ENCODE measurements at regions not wholly inside any gene's neighbourhood (a gene's known extent, or its start where the extent isn't known, plus 50 kb on each side); places are given as distances from the start of the nearest gene placed in this dataset.

DNA sequence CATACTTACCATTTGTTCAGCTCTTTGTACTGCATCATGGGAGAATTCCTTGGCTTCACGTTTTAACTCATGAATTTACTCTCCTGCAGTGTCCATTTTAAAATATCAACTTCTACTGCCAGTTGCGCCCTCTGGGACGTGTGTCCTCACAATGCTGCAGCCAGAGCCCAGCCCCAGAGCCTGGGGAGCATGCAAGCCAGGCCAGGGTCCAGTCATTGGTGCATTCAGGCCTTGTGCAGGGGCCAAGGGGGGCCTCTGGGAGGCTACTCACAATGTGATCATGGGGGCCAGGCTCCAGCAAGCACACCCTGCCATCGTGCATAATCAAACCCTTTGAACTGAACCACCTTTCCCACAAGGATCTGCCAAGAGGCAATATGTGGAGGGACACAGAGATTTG, 105.6 kb upstream of the CCDC112 start:
- DNase-seq: no peak
- Histone ChIP-seq H3K36me3 (replicated peaks; ENCODE audit: control insufficient read depth, insufficient read depth, low read length) (no peaks in the 10 kb centered on the region), H3K27me3 (ENCODE audit: control insufficient read depth, insufficient read depth, low read length) (no peaks in the 10 kb centered on the region)

DNA sequence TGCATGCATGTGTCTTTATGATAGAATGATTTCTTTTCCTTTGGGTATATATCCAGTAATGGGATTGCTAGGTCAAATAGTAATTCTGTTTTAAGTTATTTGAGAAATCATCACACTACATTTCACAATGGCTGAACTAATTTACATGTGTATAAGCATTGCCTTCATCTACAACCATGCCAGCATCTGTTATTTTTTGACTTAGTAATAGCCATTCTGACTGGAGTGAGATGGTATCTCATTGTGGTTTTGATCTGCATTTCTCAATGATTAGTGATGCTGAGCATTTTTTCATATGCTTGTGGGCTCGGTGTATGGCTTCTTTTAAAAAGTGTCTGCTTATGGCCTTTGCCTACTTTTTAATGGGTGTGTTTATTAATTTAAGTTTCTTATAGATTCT, 102.3 kb upstream of the CCDC112 start:
- Histone ChIP-seq H3K36me3 (replicated peaks; ENCODE audit: control insufficient read depth, insufficient read depth, low read length) (no peaks in the 10 kb centered on the region), H3K27me3 (ENCODE audit: control insufficient read depth, insufficient read depth, low read length) (no peaks in the 10 kb centered on the region), H3K4me3 (ENCODE audit: insufficient read depth, low read depth, low read length) (no peak overlapping the region)
- DNase-seq: no peak

More for the DNA sequence above, 105.6 kb upstream of the CCDC112 start:
- no peak overlapping the region for H3K4me3 ChIP-seq (ENCODE audit: insufficient read depth, low read depth, low read length)

DNA sequence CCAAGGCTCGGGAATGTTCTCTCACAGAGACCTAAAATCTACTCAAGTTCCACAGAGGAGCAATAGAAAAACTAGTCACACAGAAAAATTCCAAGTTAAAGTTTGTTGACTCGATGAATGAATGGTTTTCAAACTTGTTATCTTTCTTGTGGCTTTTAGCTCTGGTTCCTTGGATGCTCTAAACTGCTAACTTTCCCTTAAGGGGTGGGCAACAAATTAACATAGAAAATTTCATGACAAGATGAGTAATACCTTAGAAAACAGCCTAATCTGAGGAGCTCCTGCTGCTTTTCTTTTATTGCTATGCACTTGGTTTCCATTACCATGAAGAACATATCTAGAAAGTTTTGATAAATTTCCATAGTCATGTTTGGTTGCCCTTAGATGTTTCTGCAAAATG, 100.2 kb upstream of the CCDC112 start:
- H3K27me3 ChIP-seq (ENCODE audit: control insufficient read depth, insufficient read depth, low read length): no peaks in the 10 kb centered on the region
- no peak overlapping the region for H3K4me3 ChIP-seq (ENCODE audit: insufficient read depth, low read depth, low read length)
- no peaks in the 10 kb centered on the region for H3K36me3 ChIP-seq (replicated peaks; ENCODE audit: control insufficient read depth, insufficient read depth, low read length)
- DNase-seq: no peak

DNA sequence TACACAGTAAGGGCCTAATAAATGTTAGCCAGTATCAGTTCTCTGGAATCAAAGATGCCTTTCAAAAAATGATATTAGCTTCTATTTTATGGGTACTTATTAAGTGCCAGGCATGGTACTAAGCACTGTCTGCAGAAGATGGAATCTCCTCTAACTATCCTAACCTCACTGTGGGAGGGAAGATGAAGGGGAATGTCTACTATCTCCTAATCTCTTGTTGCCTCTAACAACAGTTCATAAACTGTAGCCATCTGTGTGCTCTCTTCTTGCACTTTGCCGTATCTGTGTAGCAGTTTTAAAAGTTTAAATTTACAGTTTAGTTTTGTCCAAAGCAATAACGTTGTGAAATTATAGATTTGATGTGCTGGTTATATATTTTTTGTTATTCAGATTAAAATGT, 99.6 kb upstream of the CCDC112 start:
- no peak overlapping the region for H3K4me3 ChIP-seq (ENCODE audit: insufficient read depth, low read depth, low read length)
- no peaks in the 10 kb centered on the region for H3K36me3 ChIP-seq (replicated peaks; ENCODE audit: control insufficient read depth, insufficient read depth, low read length)
- H3K27me3 ChIP-seq (ENCODE audit: control insufficient read depth, insufficient read depth, low read length): no peaks in the 10 kb centered on the region
- no peak for DNase-seq

DNA sequence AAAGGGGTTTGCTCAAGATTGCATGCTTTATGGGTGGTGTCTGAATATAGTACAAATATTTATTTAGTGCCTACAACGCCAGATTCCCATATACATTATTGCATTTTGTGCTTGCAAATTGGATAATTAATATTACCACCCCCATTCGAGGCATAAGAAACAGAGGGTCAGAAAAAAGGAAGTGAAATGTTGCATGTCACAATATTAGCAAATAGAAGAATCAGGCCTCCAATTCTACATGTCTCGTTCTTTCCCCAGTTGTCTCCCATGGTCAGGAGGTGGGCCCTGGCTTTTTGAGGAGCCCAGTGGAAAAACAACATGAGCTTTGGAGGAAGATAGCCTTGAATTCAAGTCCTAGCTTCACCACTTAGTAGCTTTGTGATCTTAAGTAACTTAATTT, 98.1 kb upstream of the CCDC112 start:
- no peak overlapping the region for H3K4me3 ChIP-seq (ENCODE audit: insufficient read depth, low read depth, low read length)
- H3K27me3 ChIP-seq (ENCODE audit: control insufficient read depth, insufficient read depth, low read length): no peaks in the 10 kb centered on the region
- DNase-seq: no peak
- no peaks in the 10 kb centered on the region for H3K36me3 ChIP-seq (replicated peaks; ENCODE audit: control insufficient read depth, insufficient read depth, low read length)

DNA sequence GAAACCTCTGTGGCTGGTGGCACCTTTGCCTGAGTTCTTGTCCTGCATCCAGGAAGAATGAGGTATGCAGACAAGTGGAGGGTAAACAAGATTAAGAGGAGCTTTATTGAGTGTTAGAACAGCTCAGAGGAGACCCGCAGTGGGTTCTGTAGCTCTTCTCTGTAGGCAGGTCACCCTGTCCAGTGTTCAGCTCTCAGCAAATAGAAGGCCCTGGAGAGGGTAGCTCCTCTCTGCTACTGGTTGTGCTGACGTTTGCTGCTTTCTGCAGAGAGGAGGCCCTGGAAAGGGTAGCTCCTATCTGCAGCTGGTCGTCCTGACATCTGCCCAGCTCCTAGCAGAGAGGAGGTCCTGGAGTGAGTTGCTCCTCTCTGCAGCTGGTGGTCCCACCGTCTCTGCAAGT, 96.8 kb upstream of the CCDC112 start:
- Histone ChIP-seq H3K4me3 (ENCODE audit: insufficient read depth, low read depth, low read length) (no peak overlapping the region), H3K36me3 (replicated peaks; ENCODE audit: control insufficient read depth, insufficient read depth, low read length) (no peaks in the 10 kb centered on the region), H3K27me3 (ENCODE audit: control insufficient read depth, insufficient read depth, low read length) (no peaks in the 10 kb centered on the region)
- no peak for DNase-seq

DNA sequence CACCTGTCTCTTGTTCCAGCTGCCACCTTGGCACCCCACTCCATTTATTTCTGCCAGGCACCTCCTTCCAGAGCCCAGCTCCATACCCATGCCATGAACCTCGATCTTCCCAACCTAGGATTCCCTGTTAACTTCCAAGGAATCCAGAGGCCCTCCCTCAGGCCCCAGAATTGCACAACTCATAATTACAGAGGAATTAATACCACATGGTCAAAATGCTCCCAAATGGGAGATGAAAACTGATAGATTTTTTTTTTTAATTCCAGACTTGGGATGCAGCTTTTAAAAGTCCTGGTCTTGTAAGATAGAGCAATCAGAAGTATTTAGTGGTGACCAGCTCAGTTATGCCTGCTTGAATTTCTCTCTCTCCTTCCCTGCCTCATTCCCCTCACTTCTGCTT, 96.2 kb upstream of the CCDC112 start:
- H3K36me3 ChIP-seq (replicated peaks; ENCODE audit: control insufficient read depth, insufficient read depth, low read length): no peaks in the 10 kb centered on the region
- no peak for DNase-seq
- H3K4me3 ChIP-seq (ENCODE audit: insufficient read depth, low read depth, low read length): no peak overlapping the region
- H3K27me3 ChIP-seq (ENCODE audit: control insufficient read depth, insufficient read depth, low read length): no peaks in the 10 kb centered on the region

DNA sequence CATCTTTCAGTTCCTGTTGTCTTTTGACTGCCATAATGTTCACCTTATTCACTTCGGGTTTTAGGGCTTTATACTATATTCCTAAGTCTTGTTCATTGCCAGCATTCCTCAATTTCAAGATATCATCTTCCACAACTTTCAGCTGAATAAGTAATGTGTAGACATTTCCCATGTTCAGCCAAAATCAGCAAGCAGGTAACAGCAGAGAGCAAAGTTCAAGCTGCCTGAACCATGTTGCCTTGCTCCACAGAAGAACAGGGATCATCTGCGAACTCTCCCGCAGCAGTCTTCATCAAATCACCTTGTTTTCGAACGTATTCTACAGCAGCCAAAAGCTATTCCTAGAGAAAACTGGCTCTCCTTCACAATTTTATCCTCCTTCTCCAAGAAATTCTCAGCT, 95.3 kb upstream of the CCDC112 start:
- Histone ChIP-seq H3K36me3 (replicated peaks; ENCODE audit: control insufficient read depth, insufficient read depth, low read length) (no peaks in the 10 kb centered on the region), H3K4me3 (ENCODE audit: insufficient read depth, low read depth, low read length) (no peak overlapping the region), H3K27me3 (ENCODE audit: control insufficient read depth, insufficient read depth, low read length) (no peaks in the 10 kb centered on the region)
- no peak for DNase-seq

DNA sequence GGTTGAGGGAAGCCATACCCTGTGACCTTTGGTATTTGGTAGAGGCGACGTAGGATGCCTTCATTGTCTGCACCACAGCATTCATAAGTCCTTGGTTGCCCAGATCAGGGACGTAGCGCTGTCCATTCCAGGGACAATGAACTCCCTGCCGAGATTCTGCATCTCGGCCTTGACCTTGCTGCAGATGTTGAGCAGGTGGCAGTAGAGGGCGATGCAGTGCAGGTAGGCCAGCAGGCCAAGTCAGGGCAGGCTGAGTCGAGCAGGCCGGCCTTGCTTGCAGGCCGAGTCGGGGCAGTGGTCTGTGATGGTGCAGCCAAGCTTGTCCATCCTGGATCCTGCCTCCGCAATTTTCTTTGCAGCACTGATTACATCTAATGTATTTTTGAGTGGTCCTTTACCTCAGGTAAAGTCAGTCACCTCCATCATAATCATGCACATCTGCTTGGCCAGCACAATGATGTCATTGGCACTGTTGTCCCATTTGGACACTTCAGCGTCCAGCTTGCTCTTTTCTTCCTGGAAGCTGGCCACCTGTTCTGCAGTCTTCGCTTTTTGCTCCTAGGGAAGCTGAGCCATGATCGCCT, 93.4 kb upstream of the CCDC112 start:
- peak; percentile 65 for DNase-seq
- H3K4me3 ChIP-seq (ENCODE audit: insufficient read depth, low read depth, low read length): no peak overlapping the region
- no peaks in the 10 kb centered on the region for H3K27me3 ChIP-seq (ENCODE audit: control insufficient read depth, insufficient read depth, low read length)
- no peaks in the 10 kb centered on the region for H3K36me3 ChIP-seq (replicated peaks; ENCODE audit: control insufficient read depth, insufficient read depth, low read length)

DNA sequence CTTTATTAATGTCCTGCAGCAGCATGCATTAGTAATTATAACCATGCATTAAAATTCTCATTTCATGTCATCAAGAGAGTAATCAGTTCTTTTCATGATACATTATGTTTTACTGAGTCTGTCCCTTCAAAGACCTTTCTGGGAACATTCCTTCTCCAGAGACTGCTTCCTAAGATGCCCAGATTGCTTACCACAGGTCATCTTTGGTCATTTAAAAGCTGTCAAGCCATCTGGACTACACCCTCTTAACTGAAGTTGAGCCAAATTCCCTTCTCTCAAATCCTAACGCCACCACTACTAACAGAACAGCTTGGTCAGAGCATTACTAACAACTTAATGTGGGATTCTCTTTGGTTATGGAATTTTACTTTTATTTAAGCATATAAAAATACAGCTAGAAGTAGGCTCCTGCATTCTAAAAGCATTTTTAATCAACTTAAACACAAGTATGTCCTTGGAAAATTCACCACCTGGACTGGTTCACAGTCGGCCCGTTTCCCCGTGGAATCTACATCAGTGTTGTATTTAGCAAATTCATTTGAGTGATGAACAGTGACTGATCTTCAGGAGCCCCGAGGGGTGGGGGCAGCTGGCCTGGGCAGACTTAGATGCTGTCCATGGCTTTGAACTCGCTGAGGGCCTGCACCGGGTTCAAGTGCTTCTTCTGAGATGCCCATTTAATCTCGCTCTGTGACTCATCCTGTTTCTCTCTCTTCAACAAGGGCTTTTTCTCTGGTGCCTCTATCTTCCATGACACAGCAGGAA, 92.8 kb upstream of the CCDC112 start:
- no peak for DNase-seq
- H3K27me3 ChIP-seq (ENCODE audit: control insufficient read depth, insufficient read depth, low read length): no peaks in the 10 kb centered on the region
- H3K36me3 ChIP-seq (replicated peaks; ENCODE audit: control insufficient read depth, insufficient read depth, low read length): no peaks in the 10 kb centered on the region

DNA sequence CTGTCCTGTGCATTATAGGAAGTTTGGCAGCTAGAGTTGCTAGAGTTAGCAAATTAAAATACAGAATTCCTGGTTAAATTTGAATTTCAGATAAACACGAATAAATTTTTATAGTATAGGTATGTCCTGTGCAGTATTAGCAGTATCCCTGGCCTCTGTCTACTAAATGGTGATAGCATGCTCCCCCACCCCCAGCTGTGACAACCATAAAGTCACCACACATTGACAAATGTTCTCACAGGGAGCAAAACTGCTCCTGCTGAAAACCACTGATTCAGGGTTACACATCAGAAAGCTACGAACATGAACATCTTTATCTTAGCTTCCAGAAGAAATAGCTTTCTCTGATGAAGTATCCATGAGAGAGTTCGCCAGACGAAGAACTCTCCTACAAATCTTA, 91.8 kb upstream of the CCDC112 start:
- H3K36me3 ChIP-seq (replicated peaks; ENCODE audit: control insufficient read depth, insufficient read depth, low read length): no peaks in the 10 kb centered on the region
- no peak overlapping the region for H3K4me3 ChIP-seq (ENCODE audit: insufficient read depth, low read depth, low read length)
- no peak for DNase-seq
- no peaks in the 10 kb centered on the region for H3K27me3 ChIP-seq (ENCODE audit: control insufficient read depth, insufficient read depth, low read length)

More for the DNA sequence above, 92.8 kb upstream of the CCDC112 start:
- H3K4me3 ChIP-seq (ENCODE audit: insufficient read depth, low read depth, low read length): no peak overlapping the region

DNA sequence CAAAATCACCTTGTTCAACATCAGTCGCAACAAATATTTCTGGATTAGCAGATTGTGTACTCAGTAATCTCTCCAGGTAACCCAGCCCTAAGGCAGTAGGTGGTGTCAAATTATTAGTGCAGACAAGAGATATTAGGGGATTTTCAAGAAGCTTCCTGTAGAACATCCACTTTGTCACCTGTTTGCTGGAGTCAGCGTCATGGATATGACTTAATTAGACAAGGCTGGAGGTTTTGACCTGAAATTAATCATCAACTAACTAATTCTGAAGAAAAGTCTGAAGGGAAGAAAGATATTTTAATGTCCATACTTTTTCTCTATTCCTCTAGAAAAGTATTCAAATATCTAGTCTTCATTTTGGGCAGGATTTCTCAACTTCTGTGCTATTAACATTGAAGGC, 91.4 kb upstream of the CCDC112 start:
- Histone ChIP-seq H3K4me3 (ENCODE audit: insufficient read depth, low read depth, low read length) (no peak overlapping the region), H3K36me3 (replicated peaks; ENCODE audit: control insufficient read depth, insufficient read depth, low read length) (no peaks in the 10 kb centered on the region), H3K27me3 (ENCODE audit: control insufficient read depth, insufficient read depth, low read length) (no peaks in the 10 kb centered on the region)
- no peak for DNase-seq

DNA sequence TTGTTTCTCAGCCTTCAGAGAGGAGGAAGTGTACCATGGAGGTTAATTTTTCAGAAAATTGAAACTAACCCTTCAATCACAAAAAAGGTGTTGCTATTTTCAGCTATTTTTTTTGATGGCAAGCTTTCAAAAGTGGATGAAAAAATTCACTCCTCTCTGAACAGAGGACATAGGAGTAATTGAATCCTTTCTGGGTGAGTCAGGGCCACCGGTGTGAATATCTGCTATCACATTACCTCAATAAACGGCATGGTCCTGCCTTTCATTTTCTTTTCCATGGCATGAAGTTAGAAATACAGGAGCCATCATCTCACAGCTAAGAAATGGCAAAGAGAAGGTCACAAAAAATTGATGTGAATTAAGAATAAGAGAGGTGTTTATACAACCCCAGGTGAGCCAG, 90.2 kb upstream of the CCDC112 start:
- H3K36me3 ChIP-seq (replicated peaks; ENCODE audit: control insufficient read depth, insufficient read depth, low read length): no peaks in the 10 kb centered on the region
- H3K4me3 ChIP-seq (ENCODE audit: insufficient read depth, low read depth, low read length): no peak overlapping the region
- DNase-seq: no peak
- no peaks in the 10 kb centered on the region for H3K27me3 ChIP-seq (ENCODE audit: control insufficient read depth, insufficient read depth, low read length)

DNA sequence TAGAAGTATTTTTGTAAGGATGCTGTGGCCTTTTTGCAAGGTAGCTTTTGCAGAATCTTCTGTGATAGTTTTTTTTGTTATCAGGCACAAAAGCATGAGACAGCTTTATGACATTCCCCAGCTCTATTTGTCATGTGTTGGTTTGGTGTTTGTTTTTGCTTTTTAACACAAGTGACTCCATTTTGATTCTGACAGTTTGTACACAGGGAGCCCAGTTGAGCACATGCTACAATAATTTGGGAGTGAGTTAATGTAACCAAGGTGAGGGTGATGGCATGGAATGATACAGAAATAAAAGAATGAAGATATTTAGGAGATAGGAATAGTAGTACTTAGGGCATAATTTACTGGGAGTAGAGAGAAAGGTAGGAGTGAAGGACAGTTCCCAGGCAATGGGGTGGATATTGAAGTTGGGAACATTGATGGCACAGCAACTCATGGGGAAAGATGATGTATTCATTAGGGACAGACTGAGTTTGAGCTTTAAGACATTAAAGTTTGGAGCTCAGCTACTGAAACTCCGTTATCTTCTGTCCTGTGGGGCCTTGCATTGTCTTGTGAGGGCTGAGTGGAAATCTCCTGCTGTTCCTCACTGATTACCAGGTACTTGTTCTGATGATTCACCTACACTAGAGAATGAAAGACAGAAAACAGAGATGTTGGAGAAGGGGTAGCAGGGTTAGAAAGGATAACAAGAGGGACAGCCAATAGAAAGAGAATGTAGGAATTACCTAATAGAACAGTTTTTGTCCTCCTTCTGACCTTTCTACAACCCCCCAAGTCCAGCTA, 88.3 kb upstream of the CCDC112 start:
- Histone ChIP-seq H3K4me3 (ENCODE audit: insufficient read depth, low read depth, low read length) (no peak overlapping the region), H3K27me3 (ENCODE audit: control insufficient read depth, insufficient read depth, low read length) (no peaks in the 10 kb centered on the region), H3K36me3 (replicated peaks; ENCODE audit: control insufficient read depth, insufficient read depth, low read length) (no peaks in the 10 kb centered on the region)
- DNase-seq: no peak

DNA sequence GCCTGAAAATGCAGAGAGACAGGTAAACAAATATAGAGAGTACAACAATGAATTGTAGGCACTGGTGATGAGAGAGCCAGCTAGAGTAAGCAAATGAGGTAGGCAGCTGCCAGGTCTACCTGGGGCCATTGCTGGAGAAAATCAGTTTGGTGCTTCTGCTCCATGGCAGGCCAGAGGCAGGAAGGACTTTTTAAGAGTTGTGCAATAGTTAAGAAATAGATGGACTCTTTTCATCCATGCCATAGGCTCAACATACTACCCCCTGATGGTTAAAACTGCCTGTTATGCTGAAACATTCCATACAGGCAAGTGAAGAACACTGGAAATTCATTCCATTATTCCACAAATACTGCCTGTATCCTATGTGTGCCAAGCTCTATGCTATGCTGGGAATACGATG, 86.5 kb upstream of the CCDC112 start:
- no peak overlapping the region for H3K4me3 ChIP-seq (ENCODE audit: insufficient read depth, low read depth, low read length)
- DNase-seq: no peak
- no peaks in the 10 kb centered on the region for H3K27me3 ChIP-seq (ENCODE audit: control insufficient read depth, insufficient read depth, low read length)
- no peaks in the 10 kb centered on the region for H3K36me3 ChIP-seq (replicated peaks; ENCODE audit: control insufficient read depth, insufficient read depth, low read length)
